CD4-positive, alpha-beta T cell treated with Interleukin-6 for 4 hours (primary cell): ENCODE measurements at regions not wholly inside any gene's neighbourhood (a gene's known extent, or its start where the extent isn't known, plus 50 kb on each side); places are given as distances from the start of the nearest gene placed in this dataset.
"Not testable (repeated sequence)": the region's sequence is repeated elsewhere in the genome, so short reads cannot be mapped to it uniquely, and the experiment has no call there.

ENCODE experiments used
- DNase-seq: peaks from one replicate; pipeline ENCODE4 v3.0.0-alpha.2; 2020; ENCODE audit warnings: mixed read lengths

GRCh38 chr1:219560856-219561255 is 52.0 kb downstream of the ZC3H11B start:
- no peak for DNase-seq

- no peak for DNase-seq
Measured at GRCh38 chr1:219559899-219560298, 53.0 kb downstream of the ZC3H11B start.

GRCh38 chr1:219555806-219556205 is 57.1 kb downstream of the ZC3H11B start:
- DNase-seq, result no peak

- no peak for DNase-seq
Measured at GRCh38 chr1:219555031-219555692, 57.7 kb downstream of the ZC3H11B start.

GRCh38 chr1:219553934-219554502 is 58.9 kb downstream of the ZC3H11B start:
- no peak for DNase-seq

GRCh38 chr1:219550201-219550600 is 62.7 kb downstream of the ZC3H11B start:
- DNase-seq, result no peak

GRCh38 chr1:219549215-219549614 is 63.7 kb downstream of the ZC3H11B start:
- DNase-seq, result no peak

- DNase-seq, result no peak
Measured at GRCh38 chr1:219548386-219548785, 64.5 kb downstream of the ZC3H11B start.

- DNase-seq, result not testable (repeated sequence)
Measured at GRCh38 chr1:219545756-219546155, 67.1 kb downstream of the ZC3H11B start.

GRCh38 chr1:219544163-219544846 is 68.6 kb downstream of the ZC3H11B start:
- no peak for DNase-seq

- DNase-seq, result no peak
Measured at GRCh38 chr1:219542828-219543518, 69.9 kb downstream of the ZC3H11B start.

- no peak for DNase-seq
Measured at GRCh38 chr1:219541946-219542345, 71.0 kb downstream of the ZC3H11B start.

GRCh38 chr1:219539645-219540254 is 73.2 kb downstream of the ZC3H11B start:
- no peak for DNase-seq

GRCh38 chr1:219538886-219539285 is 74.0 kb downstream of the ZC3H11B start:
- no peak for DNase-seq

GRCh38 chr1:219537223-219537631 is 75.7 kb downstream of the ZC3H11B start:
- DNase-seq, result no peak

- DNase-seq, result no peak
Measured at GRCh38 chr1:219536038-219536437, 76.9 kb downstream of the ZC3H11B start.

- DNase-seq, result no peak
Measured at GRCh38 chr1:219534991-219535390, 77.9 kb downstream of the ZC3H11B start.

- DNase-seq, result no peak
Measured at GRCh38 chr1:219533280-219533679, 79.6 kb downstream of the ZC3H11B start.

GRCh38 chr1:219529116-219529515 is 83.8 kb downstream of the ZC3H11B start:
- DNase-seq, result no peak

GRCh38 chr1:219528633-219529032 is 84.3 kb downstream of the ZC3H11B start:
- DNase-seq, result no peak

- DNase-seq, result no peak
Measured at GRCh38 chr1:219527994-219528393, 84.9 kb downstream of the ZC3H11B start.

GRCh38 chr1:219526074-219526473 is 86.8 kb downstream of the ZC3H11B start:
- no peak for DNase-seq

- DNase-seq, result no peak
Measured at GRCh38 chr1:219523411-219523810, 89.5 kb downstream of the ZC3H11B start.
